ENCODE measurements at regions not wholly inside any gene's neighbourhood (a gene's known extent, or its start where the extent isn't known, plus 50 kb on each side); places are given as distances from the start of the nearest gene placed in this dataset.
"Not testable (repeated sequence)": the region's sequence is repeated elsewhere in the genome, so short reads cannot be mapped to it uniquely, and the experiment has no call there.

DNA sequence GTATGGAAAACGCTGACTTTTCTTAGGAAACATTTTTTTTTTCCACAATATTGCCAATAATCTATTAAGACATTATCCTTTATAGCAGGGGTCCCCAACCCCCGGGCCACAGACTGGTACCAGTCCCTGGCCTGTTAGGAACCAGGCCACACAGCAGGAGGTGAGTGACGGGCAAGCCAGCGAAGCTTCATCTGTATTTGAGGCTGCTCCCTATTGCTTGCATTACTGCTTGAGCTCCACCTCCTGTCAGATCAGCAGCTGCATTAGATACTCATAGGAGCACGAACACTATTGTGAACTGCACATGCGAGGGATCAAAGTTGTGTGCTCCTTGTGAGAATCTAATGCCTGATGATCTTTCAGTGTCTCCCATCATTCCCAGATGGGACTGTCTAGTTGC is 793.7 kb downstream of the SLITRK5 start:
- no peak overlapping the region for H3K4me3 Mint-ChIP-seq
- H3K27ac Mint-ChIP-seq = no peak overlapping the region
- no peaks in the 10 kb centered on the region for H3K27me3 Mint-ChIP-seq
- H3K4me1 Mint-ChIP-seq = no peaks in the 10 kb centered on the region
- H3K9me3 Mint-ChIP-seq = no peaks in the 10 kb centered on the region
- DNase-seq = no peak
- no peaks in the 10 kb centered on the region for H3K36me3 Mint-ChIP-seq

GRCh38 chr13:88472316-88472715 is 801.1 kb downstream of the SLITRK5 start:
- Mint-ChIP-seq H3K4me3 (no peak overlapping the region), H3K4me1 (no peaks in the 10 kb centered on the region), H3K9me3 (peaks cover 1% of the 10 kb centered on the region), H3K36me3 (no peaks in the 10 kb centered on the region), H3K27me3 (no peaks in the 10 kb centered on the region), H3K27ac (no peak overlapping the region)
- no peak for DNase-seq

DNA sequence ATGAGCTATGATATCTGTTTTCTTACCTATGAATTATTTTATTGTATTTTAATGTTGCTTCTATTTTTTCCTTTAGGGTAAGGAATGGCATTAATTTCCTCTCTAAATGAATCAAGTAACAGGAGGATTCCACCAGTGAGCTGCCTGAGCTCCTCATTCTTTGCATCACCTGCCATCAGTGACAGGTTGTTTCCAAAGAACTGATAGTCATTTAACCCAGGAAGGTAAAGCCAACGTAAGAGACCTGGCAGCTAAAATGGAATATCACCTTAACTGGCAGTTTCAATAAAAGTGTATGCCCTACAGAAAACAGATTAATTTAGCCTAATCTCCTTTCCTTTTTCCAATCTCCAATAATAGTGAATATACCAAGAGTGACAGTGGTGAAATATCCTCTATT is 812.0 kb downstream of the SLITRK5 start:
- no peak overlapping the region for H3K4me3 Mint-ChIP-seq
- DNase-seq = no peak
- no peak overlapping the region for H3K27ac Mint-ChIP-seq
- H3K9me3 Mint-ChIP-seq = peaks cover 8% of the 10 kb centered on the region
- H3K4me1 Mint-ChIP-seq = no peaks in the 10 kb centered on the region
- no peaks in the 10 kb centered on the region for H3K36me3 Mint-ChIP-seq
- H3K27me3 Mint-ChIP-seq = no peaks in the 10 kb centered on the region

DNA sequence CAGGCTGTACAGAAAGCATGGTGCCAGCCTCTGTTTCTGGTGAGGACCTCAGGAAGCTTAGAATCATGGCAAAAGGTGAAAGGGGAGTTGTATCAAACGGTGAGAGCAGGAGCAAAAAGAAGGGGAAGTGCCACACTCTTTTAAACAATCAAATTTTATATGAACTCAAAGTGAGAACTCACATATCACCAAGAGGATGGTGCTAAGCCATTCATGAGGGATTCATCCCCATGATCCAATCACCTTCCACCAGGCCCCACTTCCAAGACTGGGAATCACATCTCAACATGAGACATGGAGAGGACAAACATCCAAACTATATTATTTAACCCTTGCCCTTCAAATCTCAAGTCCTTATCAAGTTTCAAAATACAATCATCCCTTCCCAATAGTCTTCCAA is 836.7 kb downstream of the SLITRK5 start:
- no peak overlapping the region for H3K4me3 Mint-ChIP-seq
- no peaks in the 10 kb centered on the region for H3K4me1 Mint-ChIP-seq
- no peak for DNase-seq
- H3K9me3 Mint-ChIP-seq = peaks cover 32% of the 10 kb centered on the region
- no peaks in the 10 kb centered on the region for H3K36me3 Mint-ChIP-seq
- no peak overlapping the region for H3K27ac Mint-ChIP-seq
- no peaks in the 10 kb centered on the region for H3K27me3 Mint-ChIP-seq

- H3K27ac Mint-ChIP-seq, H3K36me3 Mint-ChIP-seq, DNase-seq, H3K27me3 Mint-ChIP-seq, H3K4me1 Mint-ChIP-seq, H3K4me3 Mint-ChIP-seq: not testable (repeated sequence)
- H3K9me3 Mint-ChIP-seq = peaks cover 11% of the 10 kb centered on the region
These were observed 841.8 kb downstream of the SLITRK5 start for GRCh38 chr13:88512993-88513392.

DNA sequence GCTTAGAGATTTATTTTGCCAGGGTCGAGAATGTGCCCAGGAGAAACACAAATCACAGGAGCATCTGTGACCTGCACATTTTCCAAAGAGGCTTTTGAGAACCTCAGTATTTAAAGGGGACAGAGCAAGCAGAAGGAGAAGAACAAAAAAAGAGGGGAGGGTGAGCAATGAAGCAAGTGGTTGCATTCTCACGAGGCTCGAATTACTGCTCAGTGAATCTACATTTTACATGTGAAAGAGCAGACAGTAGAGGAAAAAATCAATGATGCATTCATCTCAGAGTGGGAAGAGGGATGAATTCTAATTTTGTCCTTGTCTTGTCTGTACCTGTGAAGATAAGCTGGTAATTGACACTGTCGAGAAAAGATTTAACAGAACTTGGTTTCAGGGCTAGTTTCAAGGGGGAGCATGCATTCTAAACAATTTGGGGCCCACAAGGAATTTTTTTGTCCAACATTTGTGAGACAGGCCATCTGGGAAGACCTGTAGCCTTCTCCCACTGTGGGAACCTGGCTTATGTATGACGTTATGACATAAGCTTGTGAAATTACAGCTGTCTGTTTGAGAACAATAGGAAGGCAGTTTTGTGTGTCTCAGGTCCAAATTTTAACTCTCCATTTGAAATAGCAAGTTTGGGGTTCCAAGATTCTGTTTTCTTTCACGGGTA is 855.1 kb downstream of the SLITRK5 start:
- Mint-ChIP-seq H3K27me3 (no peaks in the 10 kb centered on the region), H3K36me3 (no peaks in the 10 kb centered on the region), H3K4me3 (no peak overlapping the region), H3K4me1 (no peaks in the 10 kb centered on the region), H3K9me3 (no peaks in the 10 kb centered on the region), H3K27ac (no peak overlapping the region)
- no peak for DNase-seq

GRCh38 chr13:88526853-88527215 is 855.7 kb downstream of the SLITRK5 start:
- DNase-seq = no peak
- Mint-ChIP-seq H3K27me3 (no peaks in the 10 kb centered on the region), H3K9me3 (no peaks in the 10 kb centered on the region), H3K4me3 (no peak overlapping the region), H3K27ac (no peak overlapping the region), H3K4me1 (no peaks in the 10 kb centered on the region), H3K36me3 (no peaks in the 10 kb centered on the region)

- Mint-ChIP-seq H3K4me1 (no peaks in the 10 kb centered on the region), H3K27me3 (no peaks in the 10 kb centered on the region), H3K9me3 (peaks cover 2% of the 10 kb centered on the region), H3K27ac (no peak overlapping the region), H3K36me3 (no peaks in the 10 kb centered on the region), H3K4me3 (no peak overlapping the region)
- DNase-seq = no peak
These were observed 870.8 kb downstream of the SLITRK5 start for GRCh38 chr13:88541994-88542393.

GRCh38 chr13:88544836-88545235 is 873.7 kb downstream of the SLITRK5 start:
- Mint-ChIP-seq H3K36me3 (no peaks in the 10 kb centered on the region), H3K4me3 (no peak overlapping the region), H3K4me1 (no peaks in the 10 kb centered on the region), H3K27ac (no peak overlapping the region), H3K27me3 (no peaks in the 10 kb centered on the region), H3K9me3 (peaks cover 2% of the 10 kb centered on the region)
- no peak for DNase-seq

DNA sequence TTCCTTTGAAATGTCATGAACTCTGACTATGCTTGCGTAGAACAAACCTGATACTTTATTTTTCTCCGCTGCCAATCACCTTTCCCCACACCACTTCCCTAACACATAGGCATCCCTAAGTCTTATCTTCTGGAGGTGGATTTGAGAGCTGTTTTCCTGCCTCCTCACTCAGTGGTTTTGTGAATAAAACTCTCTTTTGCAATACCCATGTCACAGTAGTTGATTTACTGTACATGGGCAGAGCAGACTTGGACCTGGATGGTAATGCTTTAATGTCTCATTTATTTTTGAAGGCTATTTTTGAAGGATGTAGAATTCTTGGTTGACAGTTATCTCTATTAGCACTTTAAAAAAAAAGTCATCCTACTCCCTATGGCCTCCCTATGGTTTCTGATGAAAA is 881.8 kb downstream of the SLITRK5 start:
- no peak overlapping the region for H3K27ac Mint-ChIP-seq
- no peaks in the 10 kb centered on the region for H3K9me3 Mint-ChIP-seq
- DNase-seq = no peak
- no peak overlapping the region for H3K4me3 Mint-ChIP-seq
- no peaks in the 10 kb centered on the region for H3K4me1 Mint-ChIP-seq
- H3K27me3 Mint-ChIP-seq = no peaks in the 10 kb centered on the region
- no peaks in the 10 kb centered on the region for H3K36me3 Mint-ChIP-seq

GRCh38 chr13:88565566-88565965 is 894.4 kb downstream of the SLITRK5 start:
- Mint-ChIP-seq H3K36me3 (no peaks in the 10 kb centered on the region), H3K27ac (no peak overlapping the region), H3K27me3 (no peaks in the 10 kb centered on the region), H3K9me3 (no peaks in the 10 kb centered on the region), H3K4me3 (no peak overlapping the region), H3K4me1 (peaks cover 1% of the 10 kb centered on the region)
- DNase-seq = no peak

- H3K4me1 Mint-ChIP-seq = no peaks in the 10 kb centered on the region
- H3K27me3 Mint-ChIP-seq = no peaks in the 10 kb centered on the region
- H3K9me3 Mint-ChIP-seq = peaks cover 5% of the 10 kb centered on the region
- no peaks in the 10 kb centered on the region for H3K36me3 Mint-ChIP-seq
- H3K4me3 Mint-ChIP-seq = no peak overlapping the region
- DNase-seq = no peak
- H3K27ac Mint-ChIP-seq = no peak overlapping the region
These were observed 914.7 kb downstream of the SLITRK5 start for GRCh38 chr13:88585861-88586260.

DNA sequence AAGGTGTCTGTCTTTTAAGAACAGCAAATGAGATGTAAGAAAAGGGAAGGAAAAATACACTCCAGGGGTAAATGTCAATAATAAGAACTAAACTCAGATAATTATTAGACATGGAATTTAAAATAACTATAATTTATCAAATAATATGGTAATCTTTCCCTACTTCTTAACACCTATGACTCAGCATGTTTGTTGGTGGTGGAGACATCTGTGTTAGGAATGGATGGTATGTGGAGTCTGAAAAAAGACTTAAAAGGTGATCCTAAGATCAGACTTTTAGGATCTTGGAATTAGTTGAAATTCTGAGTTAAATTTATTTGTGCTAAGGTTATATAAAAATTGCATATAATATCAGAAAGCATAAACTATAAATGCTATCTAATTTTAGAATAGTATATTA is 915.1 kb downstream of the SLITRK5 start:
- no peak overlapping the region for H3K4me3 Mint-ChIP-seq
- H3K4me1 Mint-ChIP-seq = no peaks in the 10 kb centered on the region
- no peaks in the 10 kb centered on the region for H3K36me3 Mint-ChIP-seq
- H3K9me3 Mint-ChIP-seq = peaks cover 5% of the 10 kb centered on the region
- no peak overlapping the region for H3K27ac Mint-ChIP-seq
- H3K27me3 Mint-ChIP-seq = no peaks in the 10 kb centered on the region
- no peak for DNase-seq

DNA sequence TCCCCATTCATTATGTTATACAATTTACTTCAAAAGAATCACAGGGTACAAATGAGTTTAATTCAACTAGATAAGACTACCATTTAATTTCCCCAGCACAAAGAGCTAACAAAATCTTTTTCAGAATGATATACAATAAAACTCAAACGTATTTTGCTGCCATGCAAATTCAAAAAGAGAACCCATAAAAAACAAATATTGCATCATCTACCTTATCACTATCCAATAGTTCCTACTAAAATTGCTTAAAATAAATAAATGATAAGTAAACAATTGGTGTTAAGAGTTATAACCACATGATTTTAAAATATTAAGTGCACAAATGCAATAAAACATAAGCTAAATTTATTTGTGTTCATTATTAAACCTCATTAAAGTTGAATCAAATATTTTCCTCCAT is 919.4 kb downstream of the SLITRK5 start:
- H3K36me3 Mint-ChIP-seq = no peaks in the 10 kb centered on the region
- no peak overlapping the region for H3K27ac Mint-ChIP-seq
- H3K27me3 Mint-ChIP-seq = no peaks in the 10 kb centered on the region
- no peak overlapping the region for H3K4me3 Mint-ChIP-seq
- H3K4me1 Mint-ChIP-seq = no peaks in the 10 kb centered on the region
- H3K9me3 Mint-ChIP-seq = peaks cover 11% of the 10 kb centered on the region
- DNase-seq = no peak

- H3K27ac Mint-ChIP-seq = no peak overlapping the region
- DNase-seq = no peak
- H3K36me3 Mint-ChIP-seq = no peaks in the 10 kb centered on the region
- no peaks in the 10 kb centered on the region for H3K27me3 Mint-ChIP-seq
- H3K4me3 Mint-ChIP-seq = no peak overlapping the region
- H3K4me1 Mint-ChIP-seq = no peaks in the 10 kb centered on the region
- H3K9me3 Mint-ChIP-seq = peaks cover 12% of the 10 kb centered on the region
These were observed 920.9 kb downstream of the SLITRK5 start for GRCh38 chr13:88592105-88592504.

DNA sequence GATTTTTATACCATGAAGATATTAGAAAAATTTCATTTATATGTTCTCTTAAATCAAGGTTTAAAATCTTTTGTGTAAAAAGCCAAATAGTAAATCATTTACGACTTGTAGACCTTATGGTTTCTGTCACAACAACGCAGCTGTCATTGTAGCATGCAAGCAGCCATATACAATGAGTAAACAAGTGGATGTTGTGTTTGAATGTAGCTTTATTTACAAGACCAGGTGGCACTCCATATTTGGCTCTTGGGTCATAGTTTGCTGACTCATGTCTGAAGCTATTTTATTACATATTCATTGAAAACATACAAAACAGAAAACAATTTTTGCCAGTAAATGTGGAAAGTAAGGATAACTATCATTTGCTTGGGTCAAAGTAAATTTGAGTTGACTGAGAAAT is 930.8 kb downstream of the SLITRK5 start:
- Mint-ChIP-seq H3K9me3 (no peaks in the 10 kb centered on the region), H3K27me3 (no peaks in the 10 kb centered on the region), H3K36me3 (no peaks in the 10 kb centered on the region), H3K27ac (no peak overlapping the region), H3K4me1 (no peaks in the 10 kb centered on the region), H3K4me3 (no peak overlapping the region)
- DNase-seq = no peak

Data from activated naive CD8-positive, alpha-beta T cell treated with anti-CD3 and anti-CD28 coated beads for 36 hours (primary cell).